ENCODE measurements at regions not wholly inside any gene's neighbourhood (a gene's known extent, or its start where the extent isn't known, plus 50 kb on each side); places are given as distances from the start of the nearest gene placed in this dataset.
"Not testable (repeated sequence)": the region's sequence is repeated elsewhere in the genome, so short reads cannot be mapped to it uniquely, and the experiment has no call there.

DNA sequence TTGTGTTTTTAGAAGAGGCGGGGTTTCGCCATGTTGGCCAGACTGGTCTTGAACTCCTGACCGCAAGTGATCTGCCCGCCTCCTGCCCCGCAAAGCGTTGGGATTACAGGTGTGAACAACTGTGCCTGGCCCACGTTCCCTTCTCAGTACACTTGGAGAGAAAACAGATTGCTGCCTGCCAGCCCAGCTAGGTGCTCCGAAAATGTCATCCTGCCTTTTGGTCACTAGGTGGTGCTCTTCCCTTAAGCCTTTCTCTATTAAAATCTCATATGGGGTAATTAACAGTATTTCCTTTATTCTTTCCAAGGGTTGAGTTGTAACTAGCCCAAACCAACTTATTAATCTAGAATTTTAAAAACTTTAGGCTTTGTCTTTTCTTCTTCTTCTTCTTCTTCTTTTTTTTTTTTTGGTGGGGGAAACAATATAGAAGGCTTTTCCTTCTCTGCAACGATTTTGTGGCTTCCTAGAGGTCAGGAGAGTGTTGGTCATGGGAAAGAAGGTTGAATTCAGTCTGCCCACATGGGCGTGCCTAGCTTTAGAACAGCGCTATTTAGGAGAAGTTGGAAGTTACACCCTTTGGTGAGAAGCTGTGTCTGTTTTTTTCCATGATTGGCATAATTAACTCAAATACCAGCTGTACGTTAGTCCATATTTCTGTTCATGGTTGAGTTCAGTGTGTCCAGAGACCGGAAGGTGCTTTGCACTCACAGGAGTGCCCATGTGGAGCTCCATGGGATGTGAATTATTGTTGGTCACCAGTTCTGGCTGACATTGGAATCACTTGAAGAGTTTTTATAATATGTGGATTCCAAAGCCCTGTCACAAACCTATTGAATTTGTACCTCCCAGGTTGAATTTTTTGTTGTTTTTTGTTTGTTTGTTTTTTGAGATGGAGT, 110.1 kb downstream of the LAT start:
- TF ChIP-seq, protein P1, sequence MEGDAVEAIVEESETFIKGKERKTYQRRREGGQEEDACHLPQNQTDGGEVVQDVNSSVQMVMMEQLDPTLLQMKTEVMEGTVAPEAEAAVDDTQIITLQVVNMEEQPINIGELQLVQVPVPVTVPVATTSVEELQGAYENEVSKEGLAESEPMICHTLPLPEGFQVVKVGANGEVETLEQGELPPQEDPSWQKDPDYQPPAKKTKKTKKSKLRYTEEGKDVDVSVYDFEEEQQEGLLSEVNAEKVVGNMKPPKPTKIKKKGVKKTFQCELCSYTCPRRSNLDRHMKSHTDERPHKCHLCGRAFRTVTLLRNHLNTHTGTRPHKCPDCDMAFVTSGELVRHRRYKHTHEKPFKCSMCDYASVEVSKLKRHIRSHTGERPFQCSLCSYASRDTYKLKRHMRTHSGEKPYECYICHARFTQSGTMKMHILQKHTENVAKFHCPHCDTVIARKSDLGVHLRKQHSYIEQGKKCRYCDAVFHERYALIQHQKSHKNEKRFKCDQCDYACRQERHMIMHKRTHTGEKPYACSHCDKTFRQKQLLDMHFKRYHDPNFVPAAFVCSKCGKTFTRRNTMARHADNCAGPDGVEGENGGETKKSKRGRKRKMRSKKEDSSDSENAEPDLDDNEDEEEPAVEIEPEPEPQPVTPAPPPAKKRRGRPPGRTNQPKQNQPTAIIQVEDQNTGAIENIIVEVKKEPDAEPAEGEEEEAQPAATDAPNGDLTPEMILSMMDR (IDR thresholded peaks at IDR 0.05): peak in 2 of 5 experiments; percentile 11 to 15
- not testable (repeated sequence) for TF ChIP-seq POLR2A (IDR thresholded peaks at IDR 0.05)

Measured in tibial nerve (tissue), 3 donors.